ENCODE measurements at regions not wholly inside any gene's neighbourhood (a gene's known extent, or its start where the extent isn't known, plus 50 kb on each side); places are given as distances from the start of the nearest gene placed in this dataset.

DNA sequence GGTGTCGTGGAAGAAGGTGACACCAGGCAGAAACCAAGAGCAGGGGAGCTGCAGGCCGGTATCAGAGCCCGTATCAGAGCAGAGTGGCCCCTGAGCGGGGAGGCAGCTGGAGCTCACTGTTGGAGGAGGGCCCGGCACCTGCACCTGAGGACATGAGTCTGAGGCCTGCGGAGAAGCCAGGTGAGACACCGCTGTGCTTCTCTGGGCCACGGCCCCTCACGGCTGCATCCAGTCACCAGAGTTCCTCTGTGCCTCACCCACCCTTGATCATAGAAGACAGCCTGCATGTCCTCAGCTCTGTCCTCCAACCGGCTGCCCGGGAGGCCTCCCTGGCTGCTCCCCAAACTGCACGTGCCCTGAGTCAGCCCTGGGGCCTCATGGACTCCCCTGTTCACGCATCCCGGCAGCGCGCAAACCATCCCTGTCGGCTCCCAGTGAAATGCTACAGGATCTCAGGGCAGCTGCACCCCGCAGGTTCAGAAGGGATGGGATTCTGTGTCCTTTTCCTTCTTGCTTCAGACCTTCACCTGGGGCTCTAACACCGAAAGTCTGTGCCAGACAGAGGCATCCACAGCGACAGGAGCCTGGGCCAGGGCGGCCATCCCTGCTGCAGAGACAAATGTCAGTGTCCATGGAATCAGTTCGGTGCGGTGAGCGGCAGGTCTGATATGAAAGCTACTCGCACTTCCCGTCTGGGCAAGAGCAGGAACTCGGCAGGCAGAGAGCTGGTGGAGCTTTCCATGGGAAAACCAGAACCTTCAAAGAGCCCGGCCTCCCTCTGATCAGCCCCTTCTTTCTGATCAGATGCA, 111.9 kb upstream of the FAM20C start:
- POLR2A ChIA-PET = no interaction called here
- peaks cover 11% of the 10 kb centered on the region; the same call in 1 of the 2 replicates for H3K27me3 ChIP-seq (ENCODE audit: insufficient read depth, low read length)
- H3K4me1 ChIP-seq (ENCODE audit: control insufficient read depth in 1 of 2, insufficient read depth in 2 of 2, low read length in 2 of 2) = peaks cover 12 to 15% of the 10 kb centered on the region in 2 experiments; a peak in 3 of 4 replicates
- CTCF ChIA-PET = no interaction called here
- H3K9me2 ChIP-seq (ENCODE audit: insufficient read depth) = no peaks in the 10 kb centered on the region
- BruUV-seq (replicated peaks) = no TSS peak
- H3K4me2 ChIP-seq (ENCODE audit: low read length) = no peak overlapping the region
- DNase-seq (ENCODE audit: low read depth, low spot score) (no peak), ATAC-seq (no peak)
- no peaks in the 10 kb centered on the region for H3K36me3 ChIP-seq (ENCODE audit: control insufficient read depth in 1 of 2, insufficient read depth in 2 of 2, low read length in 2 of 2)
- H2AFZ ChIP-seq (ENCODE audit: low read depth, low read length, poor library complexity, severe bottlenecking) = no peak overlapping the region
- intact Hi-C loops (cut with micrococcal nuclease) = no loop called here
- RAD21 ChIA-PET (ENCODE audit: low non-redundant PET in 1 of 2, low total read pairs in 2 of 2, uncharacterized antibody in 2 of 2, unreplicated experiment in 2 of 2) = no interaction called here
- no peak overlapping the region for H3K9ac ChIP-seq (ENCODE audit: low read length)
- no peaks in the 10 kb centered on the region for H4K20me1 ChIP-seq (ENCODE audit: insufficient read depth)
- TF ChIP-seq EGR1 (IDR thresholded peaks at IDR 0.05; ENCODE audit: low read depth) (no peak), ZFX (IDR thresholded peaks at IDR 0.05) (no peak), SRF (IDR thresholded peaks at IDR 0.05; ENCODE audit: low read depth) (no peak)
- H3K79me2 ChIP-seq (ENCODE audit: insufficient read depth, low read length) = no peaks in the 10 kb centered on the region
- H3K9me3 ChIP-seq (ENCODE audit: control insufficient read depth in 1 of 2, insufficient read depth in 1 of 2, low read depth in 1 of 2, low read length in 2 of 2) = no peaks in the 10 kb centered on the region
- H3K27ac ChIP-seq (ENCODE audit: low read depth, low read length) = no peak overlapping the region
- H3K4me3 ChIP-seq (replicated peaks in 1 of 2; ENCODE audit: low read depth in 1 of 2, low read length in 2 of 2) = no peak overlapping the region

DNA sequence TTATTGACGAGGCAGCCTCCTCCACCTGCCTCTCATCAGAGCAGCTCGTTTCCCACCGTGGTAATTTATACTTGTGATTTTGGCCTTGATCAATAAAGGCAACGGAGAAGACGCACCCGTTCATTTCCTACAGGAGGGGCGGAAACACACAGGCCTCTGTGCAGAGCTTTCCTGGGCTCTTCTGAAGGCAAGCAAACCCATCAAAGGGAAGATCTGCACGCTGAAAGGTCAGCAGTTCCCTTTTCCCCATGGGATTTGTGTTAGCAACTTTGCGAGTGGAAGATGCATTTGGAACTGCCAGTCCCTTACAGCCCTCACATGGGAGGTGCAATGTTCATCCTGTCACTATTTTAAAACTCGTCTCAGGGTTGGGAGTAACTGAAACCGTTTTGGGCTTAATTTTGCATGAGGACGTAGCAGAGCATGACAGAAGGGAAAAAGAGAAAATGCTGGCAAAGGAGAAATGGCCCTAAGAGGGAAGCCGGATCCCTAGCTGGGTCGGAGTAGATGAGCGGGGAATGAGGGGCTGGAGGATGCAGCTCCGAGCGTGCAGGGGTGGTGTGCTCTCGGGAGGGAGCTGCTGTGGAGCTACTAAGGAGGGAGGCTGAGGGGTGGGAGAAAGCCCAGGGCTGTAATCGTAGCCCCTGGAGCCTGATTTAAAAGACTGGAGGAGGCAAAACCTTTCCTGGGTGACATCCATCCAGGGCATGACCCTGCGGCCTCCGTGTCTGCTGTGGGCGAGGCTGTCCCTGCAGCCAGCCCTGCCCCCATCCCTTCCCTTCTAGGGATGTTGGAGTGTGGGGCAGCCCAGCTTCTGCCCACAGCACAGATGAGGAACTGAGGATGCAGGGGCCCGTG, 111.1 kb upstream of the FAM20C start:
- CTCF ChIA-PET = no interaction called here
- no TSS peak for BruUV-seq (replicated peaks)
- Histone ChIP-seq H3K9me2 (ENCODE audit: insufficient read depth) (no peaks in the 10 kb centered on the region), H3K27ac (ENCODE audit: low read depth, low read length) (no peak overlapping the region), H3K79me2 (ENCODE audit: insufficient read depth, low read length) (no peaks in the 10 kb centered on the region), H3K9me3 (ENCODE audit: control insufficient read depth in 1 of 2, insufficient read depth in 1 of 2, low read depth in 1 of 2, low read length in 2 of 2) (no peaks in the 10 kb centered on the region), H4K20me1 (ENCODE audit: insufficient read depth) (no peaks in the 10 kb centered on the region), H3K4me2 (ENCODE audit: low read length) (no peak overlapping the region), H3K9ac (ENCODE audit: low read length) (no peak overlapping the region), H3K36me3 (ENCODE audit: control insufficient read depth in 1 of 2, insufficient read depth in 2 of 2, low read length in 2 of 2) (no peaks in the 10 kb centered on the region), H3K27me3 (ENCODE audit: insufficient read depth, low read length) (peaks cover 13% of the 10 kb centered on the region; the same call in 1 of the 2 replicates), H3K4me3 (replicated peaks in 1 of 2; ENCODE audit: low read depth in 1 of 2, low read length in 2 of 2) (no peak overlapping the region), H2AFZ (ENCODE audit: low read depth, low read length, poor library complexity, severe bottlenecking) (no peak overlapping the region), H3K4me1 (ENCODE audit: control insufficient read depth in 1 of 2, insufficient read depth in 2 of 2, low read length in 2 of 2) (peaks cover 14 to 20% of the 10 kb centered on the region in 2 experiments; a peak in 3 of 4 replicates)
- POLR2A ChIA-PET = no interaction called here
- no peak for ATAC-seq
- intact Hi-C loops (cut with micrococcal nuclease) = no loop called here
- RAD21 ChIA-PET (ENCODE audit: low non-redundant PET in 1 of 2, low total read pairs in 2 of 2, uncharacterized antibody in 2 of 2, unreplicated experiment in 2 of 2) = no interaction called here
- no peak for DNase-seq (ENCODE audit: low read depth, low spot score)
- TF ChIP-seq EZH2 (IDR thresholded peaks at IDR 0.05) = no peak
- no peak for TF ChIP-seq EGR1 (IDR thresholded peaks at IDR 0.05; ENCODE audit: low read depth)
- no peak for TF ChIP-seq CEBPB (IDR thresholded peaks at IDR 0.05; ENCODE audit: low read depth)
- TF ChIP-seq, protein P1, sequence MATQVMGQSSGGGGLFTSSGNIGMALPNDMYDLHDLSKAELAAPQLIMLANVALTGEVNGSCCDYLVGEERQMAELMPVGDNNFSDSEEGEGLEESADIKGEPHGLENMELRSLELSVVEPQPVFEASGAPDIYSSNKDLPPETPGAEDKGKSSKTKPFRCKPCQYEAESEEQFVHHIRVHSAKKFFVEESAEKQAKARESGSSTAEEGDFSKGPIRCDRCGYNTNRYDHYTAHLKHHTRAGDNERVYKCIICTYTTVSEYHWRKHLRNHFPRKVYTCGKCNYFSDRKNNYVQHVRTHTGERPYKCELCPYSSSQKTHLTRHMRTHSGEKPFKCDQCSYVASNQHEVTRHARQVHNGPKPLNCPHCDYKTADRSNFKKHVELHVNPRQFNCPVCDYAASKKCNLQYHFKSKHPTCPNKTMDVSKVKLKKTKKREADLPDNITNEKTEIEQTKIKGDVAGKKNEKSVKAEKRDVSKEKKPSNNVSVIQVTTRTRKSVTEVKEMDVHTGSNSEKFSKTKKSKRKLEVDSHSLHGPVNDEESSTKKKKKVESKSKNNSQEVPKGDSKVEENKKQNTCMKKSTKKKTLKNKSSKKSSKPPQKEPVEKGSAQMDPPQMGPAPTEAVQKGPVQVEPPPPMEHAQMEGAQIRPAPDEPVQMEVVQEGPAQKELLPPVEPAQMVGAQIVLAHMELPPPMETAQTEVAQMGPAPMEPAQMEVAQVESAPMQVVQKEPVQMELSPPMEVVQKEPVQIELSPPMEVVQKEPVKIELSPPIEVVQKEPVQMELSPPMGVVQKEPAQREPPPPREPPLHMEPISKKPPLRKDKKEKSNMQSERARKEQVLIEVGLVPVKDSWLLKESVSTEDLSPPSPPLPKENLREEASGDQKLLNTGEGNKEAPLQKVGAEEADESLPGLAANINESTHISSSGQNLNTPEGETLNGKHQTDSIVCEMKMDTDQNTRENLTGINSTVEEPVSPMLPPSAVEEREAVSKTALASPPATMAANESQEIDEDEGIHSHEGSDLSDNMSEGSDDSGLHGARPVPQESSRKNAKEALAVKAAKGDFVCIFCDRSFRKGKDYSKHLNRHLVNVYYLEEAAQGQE (IDR thresholded peaks at IDR 0.05; ENCODE audit: low read depth) = no peak
- no peak for TF ChIP-seq CBX3 (IDR thresholded peaks at IDR 0.05; ENCODE audit: low read depth)
- TF ChIP-seq ZFX (IDR thresholded peaks at IDR 0.05) = no peak
- TF ChIP-seq ZNF274 (IDR thresholded peaks at IDR 0.05; ENCODE audit: low read depth, low read length) = no peak
- TF ChIP-seq SRF (IDR thresholded peaks at IDR 0.05; ENCODE audit: low read depth) = no peak
- TF ChIP-seq, protein P2, sequence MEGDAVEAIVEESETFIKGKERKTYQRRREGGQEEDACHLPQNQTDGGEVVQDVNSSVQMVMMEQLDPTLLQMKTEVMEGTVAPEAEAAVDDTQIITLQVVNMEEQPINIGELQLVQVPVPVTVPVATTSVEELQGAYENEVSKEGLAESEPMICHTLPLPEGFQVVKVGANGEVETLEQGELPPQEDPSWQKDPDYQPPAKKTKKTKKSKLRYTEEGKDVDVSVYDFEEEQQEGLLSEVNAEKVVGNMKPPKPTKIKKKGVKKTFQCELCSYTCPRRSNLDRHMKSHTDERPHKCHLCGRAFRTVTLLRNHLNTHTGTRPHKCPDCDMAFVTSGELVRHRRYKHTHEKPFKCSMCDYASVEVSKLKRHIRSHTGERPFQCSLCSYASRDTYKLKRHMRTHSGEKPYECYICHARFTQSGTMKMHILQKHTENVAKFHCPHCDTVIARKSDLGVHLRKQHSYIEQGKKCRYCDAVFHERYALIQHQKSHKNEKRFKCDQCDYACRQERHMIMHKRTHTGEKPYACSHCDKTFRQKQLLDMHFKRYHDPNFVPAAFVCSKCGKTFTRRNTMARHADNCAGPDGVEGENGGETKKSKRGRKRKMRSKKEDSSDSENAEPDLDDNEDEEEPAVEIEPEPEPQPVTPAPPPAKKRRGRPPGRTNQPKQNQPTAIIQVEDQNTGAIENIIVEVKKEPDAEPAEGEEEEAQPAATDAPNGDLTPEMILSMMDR (IDR thresholded peaks at IDR 0.05 in 2 of 3, conservative IDR thresholded peaks at IDR 0.05 in 1 of 3; ENCODE audit: borderline replicate concordance in 1 of 3, insufficient read depth in 1 of 3, low read depth in 2 of 3, low read length in 2 of 3) = no peak
- TF ChIP-seq YY1 (IDR thresholded peaks at IDR 0.05; ENCODE audit: extremely low read depth, insufficient replicate concordance, low read depth, low read length) = no peak
- TF ChIP-seq, protein P3, sequence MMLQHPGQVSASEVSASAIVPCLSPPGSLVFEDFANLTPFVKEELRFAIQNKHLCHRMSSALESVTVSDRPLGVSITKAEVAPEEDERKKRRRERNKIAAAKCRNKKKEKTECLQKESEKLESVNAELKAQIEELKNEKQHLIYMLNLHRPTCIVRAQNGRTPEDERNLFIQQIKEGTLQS (IDR thresholded peaks at IDR 0.05) = no peak
- TF ChIP-seq JUND (IDR thresholded peaks at IDR 0.05) = no peak
